ENCODE measurements at regions not wholly inside any gene's neighbourhood (a gene's known extent, or its start where the extent isn't known, plus 50 kb on each side); places are given as distances from the start of the nearest gene placed in this dataset.

DNA sequence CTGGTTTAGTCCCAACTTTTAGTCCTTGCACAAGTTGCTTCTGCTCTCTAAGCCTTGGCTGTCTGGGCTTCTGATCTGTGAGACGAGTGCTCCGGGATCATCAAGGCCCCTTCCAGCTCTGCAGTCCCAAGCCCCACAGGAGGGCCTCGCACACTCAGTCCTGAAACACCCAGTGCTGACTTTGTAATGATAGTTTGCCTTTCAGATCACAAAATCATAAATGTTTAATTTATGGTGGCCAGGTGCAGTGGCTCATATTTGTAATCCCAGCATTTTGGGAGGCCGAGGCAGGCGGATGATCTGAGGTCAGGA is 95.9 kb upstream of the SLC25A48 start:
- Histone ChIP-seq H3K27ac (ENCODE audit: control insufficient read depth, insufficient read depth) (no peak overlapping the region), H3K79me2 (ENCODE audit: control insufficient read depth, insufficient read depth, low read length) (no peaks in the 10 kb centered on the region), H3K4me2 (ENCODE audit: control insufficient read depth, insufficient read depth) (no peak overlapping the region), H3K4me1 (ENCODE audit: control insufficient read depth, insufficient read depth, low read length) (no peaks in the 10 kb centered on the region), H3K27me3 (replicated peaks in 1 of 2; ENCODE audit: control insufficient read depth in 2 of 2, insufficient read depth in 2 of 2, low read length in 1 of 2) (no peaks in the 10 kb centered on the region; a peak in 1 of 4 replicates), H3K9me3 (replicated peaks; ENCODE audit: control insufficient read depth, insufficient read depth, low read length) (no peaks in the 10 kb centered on the region), H2AFZ (ENCODE audit: control insufficient read depth, low read depth, low read length) (no peak overlapping the region), H4K20me1 (ENCODE audit: control insufficient read depth, insufficient read depth) (no peaks in the 10 kb centered on the region), H3K9ac (ENCODE audit: control insufficient read depth, insufficient read depth, low read length) (no peak overlapping the region), H3K36me3 (ENCODE audit: control insufficient read depth in 2 of 2, insufficient read depth in 2 of 2, low read length in 1 of 2) (no peaks in the 10 kb centered on the region), H3K4me3 (no peak overlapping the region)
- ATAC-seq, result no peak
- BruUV-seq (replicated peaks), result no TSS peak
- intact Hi-C loops (cut with micrococcal nuclease; ENCODE audit: unreplicated experiment) (no loop called here), in situ Hi-C loops (cut with MboI) (no loop called here)
- no peak for DNase-seq (ENCODE audit: low read depth, low spot score)
- 33% methylated on average over 5 of the region's 5 CpGs for WGBS (ENCODE audit: insufficient coverage, insufficient replicate concordance, low lambda C conversion rate, missing lambda C conversion rate)
- ChIA-PET POLR2A (no interaction called here), RAD21 (ENCODE audit: unreplicated experiment) (no interaction called here), CTCF (no interaction called here), SMC1A (ENCODE audit: uncharacterized antibody, unreplicated experiment) (no interaction called here)
- FAIRE-seq, result no peak
- TF ChIP-seq LARP7 (IDR thresholded peaks at IDR 0.05), result no peak
- no peak for TF ChIP-seq NR2C2 (IDR thresholded peaks at IDR 0.05; ENCODE audit: borderline replicate concordance, control insufficient read depth, insufficient read length, low read depth)
- no peak for TF ChIP-seq SMAD1 (IDR thresholded peaks at IDR 0.05; ENCODE audit: low read depth, partially characterized antibody)
- TF ChIP-seq, protein P1, sequence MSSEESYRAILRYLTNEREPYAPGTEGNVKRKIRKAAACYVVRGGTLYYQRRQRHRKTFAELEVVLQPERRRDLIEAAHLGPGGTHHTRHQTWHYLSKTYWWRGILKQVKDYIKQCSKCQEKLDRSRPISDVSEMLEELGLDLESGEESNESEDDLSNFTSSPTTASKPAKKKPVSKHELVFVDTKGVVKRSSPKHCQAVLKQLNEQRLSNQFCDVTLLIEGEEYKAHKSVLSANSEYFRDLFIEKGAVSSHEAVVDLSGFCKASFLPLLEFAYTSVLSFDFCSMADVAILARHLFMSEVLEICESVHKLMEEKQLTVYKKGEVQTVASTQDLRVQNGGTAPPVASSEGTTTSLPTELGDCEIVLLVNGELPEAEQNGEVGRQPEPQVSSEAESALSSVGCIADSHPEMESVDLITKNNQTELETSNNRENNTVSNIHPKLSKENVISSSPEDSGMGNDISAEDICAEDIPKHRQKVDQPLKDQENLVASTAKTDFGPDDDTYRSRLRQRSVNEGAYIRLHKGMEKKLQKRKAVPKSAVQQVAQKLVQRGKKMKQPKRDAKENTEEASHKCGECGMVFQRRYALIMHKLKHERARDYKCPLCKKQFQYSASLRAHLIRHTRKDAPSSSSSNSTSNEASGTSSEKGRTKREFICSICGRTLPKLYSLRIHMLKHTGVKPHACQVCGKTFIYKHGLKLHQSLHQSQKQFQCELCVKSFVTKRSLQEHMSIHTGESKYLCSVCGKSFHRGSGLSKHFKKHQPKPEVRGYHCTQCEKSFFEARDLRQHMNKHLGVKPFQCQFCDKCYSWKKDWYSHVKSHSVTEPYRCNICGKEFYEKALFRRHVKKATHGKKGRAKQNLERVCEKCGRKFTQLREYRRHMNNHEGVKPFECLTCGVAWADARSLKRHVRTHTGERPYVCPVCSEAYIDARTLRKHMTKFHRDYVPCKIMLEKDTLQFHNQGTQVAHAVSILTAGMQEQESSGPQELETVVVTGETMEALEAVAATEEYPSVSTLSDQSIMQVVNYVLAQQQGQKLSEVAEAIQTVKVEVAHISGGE (CRISPR knock-in tag; IDR thresholded peaks at IDR 0.05), result no peak
- TF ChIP-seq, protein P2, sequence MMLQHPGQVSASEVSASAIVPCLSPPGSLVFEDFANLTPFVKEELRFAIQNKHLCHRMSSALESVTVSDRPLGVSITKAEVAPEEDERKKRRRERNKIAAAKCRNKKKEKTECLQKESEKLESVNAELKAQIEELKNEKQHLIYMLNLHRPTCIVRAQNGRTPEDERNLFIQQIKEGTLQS (IDR thresholded peaks at IDR 0.05; ENCODE audit: borderline replicate concordance, extremely low read depth, low read depth, low read length), result no peak
- TF ChIP-seq, protein P3, sequence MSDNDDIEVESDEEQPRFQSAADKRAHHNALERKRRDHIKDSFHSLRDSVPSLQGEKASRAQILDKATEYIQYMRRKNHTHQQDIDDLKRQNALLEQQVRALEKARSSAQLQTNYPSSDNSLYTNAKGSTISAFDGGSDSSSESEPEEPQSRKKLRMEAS (IDR thresholded peaks at IDR 0.05; ENCODE audit: low read depth, low read length), result no peak
- TF ChIP-seq FOXK2 (IDR thresholded peaks at IDR 0.05), result no peak
- no peak for TF ChIP-seq FOXM1 (IDR thresholded peaks at IDR 0.05; ENCODE audit: low read depth, low read length)
- no peak for TF ChIP-seq NFYA (IDR thresholded peaks at IDR 0.05; ENCODE audit: borderline replicate concordance, low read depth, low read length)
- no peak for TF ChIP-seq SRF (IDR thresholded peaks at IDR 0.05; ENCODE audit: low read depth in 2 of 2, low read length in 2 of 2)
- TF ChIP-seq, protein P4, sequence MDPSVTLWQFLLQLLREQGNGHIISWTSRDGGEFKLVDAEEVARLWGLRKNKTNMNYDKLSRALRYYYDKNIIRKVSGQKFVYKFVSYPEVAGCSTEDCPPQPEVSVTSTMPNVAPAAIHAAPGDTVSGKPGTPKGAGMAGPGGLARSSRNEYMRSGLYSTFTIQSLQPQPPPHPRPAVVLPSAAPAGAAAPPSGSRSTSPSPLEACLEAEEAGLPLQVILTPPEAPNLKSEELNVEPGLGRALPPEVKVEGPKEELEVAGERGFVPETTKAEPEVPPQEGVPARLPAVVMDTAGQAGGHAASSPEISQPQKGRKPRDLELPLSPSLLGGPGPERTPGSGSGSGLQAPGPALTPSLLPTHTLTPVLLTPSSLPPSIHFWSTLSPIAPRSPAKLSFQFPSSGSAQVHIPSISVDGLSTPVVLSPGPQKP (IDR thresholded peaks at IDR 0.05; ENCODE audit: low read depth, low read length), result no peak
- no peak for TF ChIP-seq RB1 (IDR thresholded peaks at IDR 0.05; ENCODE audit: borderline replicate concordance)
- TF ChIP-seq, protein P5, sequence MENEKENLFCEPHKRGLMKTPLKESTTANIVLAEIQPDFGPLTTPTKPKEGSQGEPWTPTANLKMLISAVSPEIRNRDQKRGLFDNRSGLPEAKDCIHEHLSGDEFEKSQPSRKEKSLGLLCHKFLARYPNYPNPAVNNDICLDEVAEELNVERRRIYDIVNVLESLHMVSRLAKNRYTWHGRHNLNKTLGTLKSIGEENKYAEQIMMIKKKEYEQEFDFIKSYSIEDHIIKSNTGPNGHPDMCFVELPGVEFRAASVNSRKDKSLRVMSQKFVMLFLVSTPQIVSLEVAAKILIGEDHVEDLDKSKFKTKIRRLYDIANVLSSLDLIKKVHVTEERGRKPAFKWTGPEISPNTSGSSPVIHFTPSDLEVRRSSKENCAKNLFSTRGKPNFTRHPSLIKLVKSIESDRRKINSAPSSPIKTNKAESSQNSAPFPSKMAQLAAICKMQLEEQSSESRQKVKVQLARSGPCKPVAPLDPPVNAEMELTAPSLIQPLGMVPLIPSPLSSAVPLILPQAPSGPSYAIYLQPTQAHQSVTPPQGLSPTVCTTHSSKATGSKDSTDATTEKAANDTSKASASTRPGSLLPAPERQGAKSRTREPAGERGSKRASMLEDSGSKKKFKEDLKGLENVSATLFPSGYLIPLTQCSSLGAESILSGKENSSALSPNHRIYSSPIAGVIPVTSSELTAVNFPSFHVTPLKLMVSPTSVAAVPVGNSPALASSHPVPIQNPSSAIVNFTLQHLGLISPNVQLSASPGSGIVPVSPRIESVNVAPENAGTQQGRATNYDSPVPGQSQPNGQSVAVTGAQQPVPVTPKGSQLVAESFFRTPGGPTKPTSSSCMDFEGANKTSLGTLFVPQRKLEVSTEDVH (IDR thresholded peaks at IDR 0.05; ENCODE audit: low read depth, partially characterized antibody), result no peak
- no peak for TF ChIP-seq JUND (IDR thresholded peaks at IDR 0.05; ENCODE audit: low read depth, low read length)
- TF ChIP-seq STAT1 (conservative IDR thresholded peaks at IDR 0.05), result no peak
- TF ChIP-seq CREB1 (IDR thresholded peaks at IDR 0.05; ENCODE audit: low read depth), result no peak
- no peak for TF ChIP-seq NR2C1 (IDR thresholded peaks at IDR 0.05)
- no peak for TF ChIP-seq DPF2 (IDR thresholded peaks at IDR 0.05)
- TF ChIP-seq TARDBP (IDR thresholded peaks at IDR 0.05; ENCODE audit: borderline replicate concordance), result no peak

All from GM12878 (cell line).